VCaP (cell line): ENCODE measurements at regions not wholly inside any gene's neighbourhood (a gene's known extent, or its start where the extent isn't known, plus 50 kb on each side); places are given as distances from the start of the nearest gene placed in this dataset.

ENCODE experiments used
- H3K27ac ChIP-seq: fragments of 450-650 bp; 2 replicates; pipeline ENCODE4 v1.5.1; 2017
- TF ChIP-seq, protein P1 (sequence below): fragments of 450-650 bp; conservative IDR thresholded peaks from 2 replicates; pipeline ENCODE4 v1.5.1; 2017; ENCODE audit warnings: mild to moderate bottlenecking, moderate library complexity

DNA sequence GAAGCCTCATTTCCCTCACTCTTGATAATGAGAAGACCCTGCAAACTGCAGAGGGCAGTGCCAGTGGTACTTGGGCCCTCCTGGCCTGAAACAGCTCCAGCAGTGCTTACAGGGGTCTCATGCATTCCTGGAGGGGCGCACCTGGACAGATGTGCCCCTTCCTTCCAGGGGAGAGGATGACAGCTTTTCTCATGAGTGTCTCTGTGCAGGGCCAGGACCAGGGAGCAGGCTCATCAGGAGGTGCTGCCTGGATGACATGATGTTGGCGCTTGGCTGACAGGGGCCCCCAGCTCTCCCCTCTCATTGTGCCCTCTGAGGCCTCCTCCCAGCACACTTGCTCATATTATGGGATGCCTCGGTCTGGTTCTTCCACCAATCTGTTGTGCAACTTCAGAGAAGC, 95.1 kb upstream of the MYCN start:
- TF ChIP-seq, protein P1, sequence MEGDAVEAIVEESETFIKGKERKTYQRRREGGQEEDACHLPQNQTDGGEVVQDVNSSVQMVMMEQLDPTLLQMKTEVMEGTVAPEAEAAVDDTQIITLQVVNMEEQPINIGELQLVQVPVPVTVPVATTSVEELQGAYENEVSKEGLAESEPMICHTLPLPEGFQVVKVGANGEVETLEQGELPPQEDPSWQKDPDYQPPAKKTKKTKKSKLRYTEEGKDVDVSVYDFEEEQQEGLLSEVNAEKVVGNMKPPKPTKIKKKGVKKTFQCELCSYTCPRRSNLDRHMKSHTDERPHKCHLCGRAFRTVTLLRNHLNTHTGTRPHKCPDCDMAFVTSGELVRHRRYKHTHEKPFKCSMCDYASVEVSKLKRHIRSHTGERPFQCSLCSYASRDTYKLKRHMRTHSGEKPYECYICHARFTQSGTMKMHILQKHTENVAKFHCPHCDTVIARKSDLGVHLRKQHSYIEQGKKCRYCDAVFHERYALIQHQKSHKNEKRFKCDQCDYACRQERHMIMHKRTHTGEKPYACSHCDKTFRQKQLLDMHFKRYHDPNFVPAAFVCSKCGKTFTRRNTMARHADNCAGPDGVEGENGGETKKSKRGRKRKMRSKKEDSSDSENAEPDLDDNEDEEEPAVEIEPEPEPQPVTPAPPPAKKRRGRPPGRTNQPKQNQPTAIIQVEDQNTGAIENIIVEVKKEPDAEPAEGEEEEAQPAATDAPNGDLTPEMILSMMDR, result no peak
- H3K27ac ChIP-seq, result no peak overlapping the region

DNA sequence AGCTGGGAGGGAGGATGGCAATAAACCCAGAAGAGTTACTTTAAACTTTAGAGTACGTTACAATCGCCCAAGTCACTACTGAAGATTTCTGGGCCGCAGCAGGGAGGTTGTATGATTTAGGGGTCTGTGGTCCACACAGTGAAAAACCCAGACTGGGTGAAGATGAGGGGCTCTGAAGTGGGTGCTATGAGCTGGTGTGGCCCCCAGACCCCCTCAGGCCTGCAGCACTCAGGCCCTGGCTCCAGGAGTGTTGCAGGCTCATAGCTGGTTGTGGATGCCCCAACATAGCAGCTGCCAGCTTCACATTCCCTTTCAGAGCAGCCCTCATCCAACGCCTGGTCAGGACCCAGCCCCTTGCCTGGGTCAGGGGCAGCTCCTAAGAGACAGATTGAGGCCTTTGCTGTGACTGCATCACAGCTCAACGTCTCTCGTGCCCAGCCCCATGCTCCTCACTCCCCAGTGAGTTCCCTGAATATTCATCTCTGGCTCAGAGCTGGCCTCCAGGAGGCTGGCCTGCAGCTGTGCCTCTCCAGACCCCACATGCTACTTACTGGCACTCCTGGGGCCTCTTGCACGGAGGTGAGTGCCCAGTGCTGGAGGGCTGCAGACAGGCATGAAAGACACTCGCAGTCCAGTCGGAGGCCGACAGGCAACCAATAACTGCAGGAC, 94.5 kb upstream of the MYCN start:
- H3K27ac ChIP-seq, result no peak overlapping the region
- TF ChIP-seq, protein P1, result no peak

DNA sequence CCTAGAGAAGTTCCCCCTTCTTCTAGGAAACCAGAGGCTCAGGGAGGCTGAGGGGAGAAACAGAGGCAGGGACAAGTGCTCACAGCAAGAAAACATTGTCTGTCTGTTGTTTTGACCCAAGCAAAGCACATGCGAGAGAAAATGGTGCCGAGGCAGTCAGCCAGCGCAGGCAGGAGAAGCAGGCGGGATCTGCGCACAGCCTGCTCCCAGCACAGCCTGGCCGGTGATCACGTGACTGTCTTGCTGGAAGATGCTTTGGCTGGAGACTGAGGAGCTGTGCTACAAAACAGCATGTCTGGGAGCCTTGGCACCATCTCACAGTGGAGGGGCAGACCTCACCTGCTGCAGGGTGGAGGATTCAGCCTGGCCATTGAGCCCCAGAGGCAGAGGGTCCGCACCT, 93.7 kb upstream of the MYCN start:
- TF ChIP-seq, protein P1, result no peak
- H3K27ac ChIP-seq, result no peak overlapping the region

DNA sequence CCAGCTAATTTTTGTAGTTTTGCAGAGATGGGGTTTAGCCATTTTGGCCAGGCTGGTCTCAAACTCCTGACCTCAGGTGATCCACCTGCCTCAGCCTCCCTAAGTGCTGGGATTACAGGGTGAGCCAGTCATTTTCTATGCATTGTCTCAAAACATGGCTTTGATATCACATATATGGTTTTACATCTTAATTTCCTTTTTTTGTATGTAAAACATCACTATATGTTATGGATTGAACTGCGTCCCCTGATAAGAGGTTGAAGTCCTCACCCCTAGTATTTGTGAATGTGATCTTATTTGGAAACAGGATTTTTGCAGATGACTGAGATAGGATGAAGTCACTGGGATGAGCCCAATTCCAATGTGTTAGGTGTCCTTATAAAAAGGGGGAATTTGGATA, 89.8 kb upstream of the MYCN start:
- TF ChIP-seq, protein P1, result no peak
- no peak overlapping the region for H3K27ac ChIP-seq

DNA sequence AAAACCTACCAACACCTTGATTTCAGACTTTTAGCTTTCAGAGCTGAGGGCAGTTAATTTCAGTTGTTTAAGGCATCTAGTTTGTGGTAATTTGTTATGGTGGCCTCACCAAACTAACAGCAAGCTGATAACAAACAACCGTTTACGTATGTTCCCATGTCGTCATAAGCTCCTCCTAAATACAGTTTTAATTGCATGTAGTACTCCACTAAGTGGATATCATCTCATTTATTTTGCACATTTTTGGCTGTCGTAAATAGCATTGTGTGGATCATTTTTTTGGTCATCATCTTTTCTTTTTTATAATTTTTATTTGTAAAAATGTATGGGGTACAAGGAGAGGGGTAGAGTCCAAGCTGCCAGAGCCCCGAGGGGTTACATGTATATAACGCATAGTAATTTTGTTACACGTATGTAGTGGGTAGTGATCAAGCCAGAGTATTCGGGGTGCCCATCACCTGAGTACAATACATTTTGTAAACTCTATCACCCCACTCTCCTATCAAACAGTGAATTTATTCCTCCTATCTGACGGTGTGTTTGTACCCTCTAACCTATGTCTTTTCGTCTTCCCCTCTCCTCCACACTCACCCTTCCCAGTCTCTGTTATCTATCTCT, 89.2 kb upstream of the MYCN start:
- TF ChIP-seq, protein P1, result no peak
- no peak overlapping the region for H3K27ac ChIP-seq

DNA sequence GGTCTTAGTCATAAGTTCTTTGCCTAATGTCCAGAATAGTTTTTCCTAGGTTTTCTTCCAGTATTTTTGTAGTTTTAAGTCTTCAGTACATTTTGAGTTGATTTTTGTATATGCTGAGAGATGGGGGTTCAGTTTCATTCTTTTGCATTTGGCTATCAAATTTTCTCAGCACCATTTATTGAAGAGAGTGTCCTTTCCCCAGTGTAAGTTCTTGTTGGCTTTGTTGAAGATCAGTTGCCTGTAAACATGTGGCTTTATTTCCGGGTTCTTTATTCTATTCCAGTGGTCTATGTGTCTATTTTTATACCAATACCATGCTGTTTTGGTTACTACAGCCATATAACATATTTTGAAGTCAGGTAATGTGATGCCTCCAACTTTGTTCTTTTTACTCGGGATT, 87.5 kb upstream of the MYCN start:
- TF ChIP-seq, protein P1, result no peak
- no peak overlapping the region for H3K27ac ChIP-seq

DNA sequence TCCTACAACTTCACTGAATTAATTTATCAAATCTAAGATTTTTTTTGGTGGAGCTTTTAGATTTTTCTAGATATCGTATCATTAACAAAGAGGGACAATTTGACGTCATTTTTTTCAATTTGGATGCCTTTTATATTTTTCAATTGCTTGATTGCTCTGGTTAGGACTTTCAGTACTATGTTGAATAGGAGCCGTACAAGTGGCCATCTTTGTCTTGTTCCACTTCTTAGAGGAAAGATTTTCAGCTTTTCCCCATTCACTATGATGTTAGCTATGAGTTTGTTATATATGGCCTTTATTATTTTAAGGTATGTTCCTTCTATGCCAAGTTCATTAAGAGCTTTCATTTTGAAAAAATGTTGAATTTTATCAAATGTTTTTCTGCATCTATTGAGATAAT, 86.4 kb upstream of the MYCN start:
- TF ChIP-seq, protein P1, result no peak
- no peak overlapping the region for H3K27ac ChIP-seq
